Common myeloid progenitor, CD34-positive (primary cell): ENCODE measurements at regions not wholly inside any gene's neighbourhood (a gene's known extent, or its start where the extent isn't known, plus 50 kb on each side); places are given as distances from the start of the nearest gene placed in this dataset.

ENCODE experiments used
- CTCF ChIA-PET: fragments of 350-600 bp; sonication (Branson Sonifier 250); formaldehyde crosslinking; loops from one replicate; lab custom pipeline; 2021; ENCODE audit warnings: antibody characterized with exemption; lab: Charles Lee
- POLR2A ChIA-PET: fragments of 350-600 bp; sonication (Branson Sonifier 250); formaldehyde crosslinking; loops from one replicate; lab custom pipeline; 2021; ENCODE audit warnings: antibody characterized with exemption; lab: Charles Lee
- DNase-seq, 3 donors: peaks; one replicate each; pipeline versions ENCODE4 v3.0.0 to v3.0.0-alpha.2; 2013
- H3K27ac ChIP-seq, 2 experiments: 1 replicate in 1 of 2; 2 replicates in 1 of 2; pipeline ENCODE4 v1.7.0; 2013; ENCODE audit warnings: inconsistent platforms in 2 of 2, low read length in 2 of 2, mild to moderate bottlenecking in 2 of 2, low read depth in 1 of 2, moderate library complexity in 1 of 2; ENCODE audit not compliant: severe bottlenecking in 2 of 2, insufficient read depth in 1 of 2, poor library complexity in 1 of 2
- H3K27me3 ChIP-seq, 5 experiments: replicated peaks in 2 of 5; 1 replicate in 3 of 5; 2 replicates in 2 of 5; pipeline versions ENCODE4 v1.6.1 to v1.7.0; 2013; ENCODE audit warnings: low read length in 4 of 5, mild to moderate bottlenecking in 2 of 5, moderate library complexity in 2 of 5, inconsistent platforms in 1 of 5; ENCODE audit not compliant: insufficient read depth in 5 of 5, control insufficient read depth in 4 of 5
- H3K36me3 ChIP-seq, 4 experiments: 1 replicate in 2 of 4; 2 replicates in 2 of 4; pipeline versions ENCODE4 v1.6.1 to v1.7.0; 2013; ENCODE audit warnings: low read length in 3 of 4, control low read depth in 1 of 4, mild to moderate bottlenecking in 1 of 4; ENCODE audit not compliant: control insufficient read depth in 4 of 4, insufficient read depth in 4 of 4
- H3K4me1 ChIP-seq, 4 experiments: 1 replicate in 3 of 4; 2 replicates in 1 of 4; pipeline versions ENCODE4 v1.6.1 to v1.7.1; 2013; ENCODE audit warnings: low read length in 3 of 4, mild to moderate bottlenecking in 3 of 4, control low read depth in 1 of 4, inconsistent platforms in 1 of 4, moderate library complexity in 1 of 4; ENCODE audit not compliant: control insufficient read depth in 4 of 4, insufficient read depth in 4 of 4; ENCODE audit errors: control extremely low read depth in 1 of 4
- H3K4me3 ChIP-seq, 7 experiments: 1 replicate in 4 of 7; 2 replicates in 3 of 7; pipeline versions ENCODE4 v1.5.1 to v1.7.0; 2013; ENCODE audit warnings: mild to moderate bottlenecking in 7 of 7, low read length in 6 of 7, moderate library complexity in 6 of 7, inconsistent platforms in 2 of 7, low read depth in 2 of 7, control low read depth in 1 of 7; ENCODE audit not compliant: insufficient read depth in 4 of 7, control insufficient read depth in 1 of 7; ENCODE audit errors: extremely low read depth in 1 of 7
- H3K9me3 ChIP-seq, 5 experiments: 1 replicate in 4 of 5; 2 replicates in 1 of 5; pipeline versions ENCODE4 v1.6.1 to v1.7.1; 2013; ENCODE audit warnings: low read length in 4 of 5, mild to moderate bottlenecking in 2 of 5, inconsistent platforms in 1 of 5, low read depth in 1 of 5, moderate library complexity in 1 of 5; ENCODE audit not compliant: control insufficient read depth in 4 of 5, insufficient read depth in 2 of 5; ENCODE audit errors: control extremely low read depth in 1 of 5
- WGBS: methylation state at CpG from one replicate; pipeline ENCODE4 v1.1.5; 2013; ENCODE audit not compliant: insufficient coverage; 5-methylcytosine and 5-hydroxymethylcytosine counted together

GRCh38 chr2:123103902-123104301 is 921.2 kb upstream of the CNTNAP5 start:
- DNase-seq = no peak
- CTCF ChIA-PET = no interaction called here
- H3K27me3 ChIP-seq = no peaks in the 10 kb centered on the region
- no peak overlapping the region for H3K27ac ChIP-seq
- no peaks in the 10 kb centered on the region for H3K36me3 ChIP-seq
- no peaks in the 10 kb centered on the region for H3K4me1 ChIP-seq
- POLR2A ChIA-PET = no interaction called here
- H3K9me3 ChIP-seq = peaks cover 0 to 4% (median 0%) of the 10 kb centered on the region in 5 experiments
- WGBS = 100% methylated on average over 1 of the region's 2 CpGs
- H3K4me3 ChIP-seq = no peak overlapping the region

- H3K4me1 ChIP-seq = no peaks in the 10 kb centered on the region
- H3K36me3 ChIP-seq = no peaks in the 10 kb centered on the region
- DNase-seq = no peak
- CTCF ChIA-PET = no interaction called here
- H3K9me3 ChIP-seq = peaks cover 0 to 7% (median 2%) of the 10 kb centered on the region in 5 experiments
- no peak overlapping the region for H3K27ac ChIP-seq
- H3K4me3 ChIP-seq = no peak overlapping the region
- POLR2A ChIA-PET = no interaction called here
- 100% methylated on average over 1 of the region's 3 CpGs for WGBS
- H3K27me3 ChIP-seq = no peaks in the 10 kb centered on the region
Measured at GRCh38 chr2:123116595-123116994, 908.5 kb upstream of the CNTNAP5 start.

GRCh38 chr2:123127236-123127635 is 897.9 kb upstream of the CNTNAP5 start:
- CTCF ChIA-PET = interaction anchor here (0.7 kb wide), 1 partner anchor 125 kb away, joined by 3 read pairs; no protein-coding TSS in a partner anchor
- Histone ChIP-seq H3K27ac (no peak overlapping the region), H3K36me3 (no peaks in the 10 kb centered on the region), H3K4me3 (no peak overlapping the region), H3K9me3 (peaks cover 0 to 3% (median 0%) of the 10 kb centered on the region in 5 experiments), H3K4me1 (no peaks in the 10 kb centered on the region), H3K27me3 (no peaks in the 10 kb centered on the region)
- POLR2A ChIA-PET = no interaction called here
- no peak for DNase-seq
- WGBS = 92% methylated on average over 3 of the region's 3 CpGs

- Histone ChIP-seq H3K27me3 (no peaks in the 10 kb centered on the region), H3K27ac (no peak overlapping the region), H3K4me1 (no peaks in the 10 kb centered on the region), H3K9me3 (peaks cover 0 to 5% (median 0%) of the 10 kb centered on the region in 5 experiments), H3K36me3 (no peaks in the 10 kb centered on the region), H3K4me3 (no peak overlapping the region)
- POLR2A ChIA-PET = no interaction called here
- WGBS = 43% methylated on average over 1 of the region's 1 CpG
- CTCF ChIA-PET = no interaction called here
- DNase-seq = no peak
Measured at GRCh38 chr2:123128951-123129350, 896.1 kb upstream of the CNTNAP5 start.

GRCh38 chr2:123136419-123136818 is 888.7 kb upstream of the CNTNAP5 start:
- Histone ChIP-seq H3K4me1 (no peaks in the 10 kb centered on the region), H3K9me3 (peaks cover 0 to 5% (median 0%) of the 10 kb centered on the region in 5 experiments), H3K27me3 (no peaks in the 10 kb centered on the region), H3K36me3 (no peaks in the 10 kb centered on the region), H3K4me3 (no peak overlapping the region), H3K27ac (no peak overlapping the region)
- WGBS = 100% methylated on average over 2 of the region's 4 CpGs
- no peak for DNase-seq
- ChIA-PET POLR2A (no interaction called here), CTCF (no interaction called here)

GRCh38 chr2:123144082-123144481 is 881.0 kb upstream of the CNTNAP5 start:
- 80% methylated on average over 1 of the region's 1 CpG for WGBS
- ChIA-PET CTCF (no interaction called here), POLR2A (no interaction called here)
- DNase-seq = no peak
- Histone ChIP-seq H3K27me3 (no peaks in the 10 kb centered on the region), H3K4me3 (no peak overlapping the region), H3K9me3 (no peaks in the 10 kb centered on the region), H3K27ac (no peak overlapping the region), H3K36me3 (no peaks in the 10 kb centered on the region), H3K4me1 (no peaks in the 10 kb centered on the region)

GRCh38 chr2:123153041-123153440 is 872.0 kb upstream of the CNTNAP5 start:
- WGBS = no CpG with 5 or more reads among the region's 1 CpG
- ChIA-PET POLR2A (no interaction called here), CTCF (no interaction called here)

More at GRCh38 chr2:123153041-123153440, 872.0 kb upstream of the CNTNAP5 start:
- Histone ChIP-seq H3K4me3 (no peak overlapping the region), H3K9me3 (no peaks in the 10 kb centered on the region), H3K4me1 (peaks cover 0 to 7% (median under 1%) of the 10 kb centered on the region in 4 experiments), H3K27ac (no peak overlapping the region), H3K36me3 (no peaks in the 10 kb centered on the region), H3K27me3 (no peaks in the 10 kb centered on the region)
- no peak for DNase-seq
